CD4-positive, alpha-beta T cell treated with Interleukin-2 at 100 ng/mL for 4 hours (primary cell): ENCODE measurements at regions not wholly inside any gene's neighbourhood (a gene's known extent, or its start where the extent isn't known, plus 50 kb on each side); places are given as distances from the start of the nearest gene placed in this dataset.
"Not testable (repeated sequence)": the region's sequence is repeated elsewhere in the genome, so short reads cannot be mapped to it uniquely, and the experiment has no call there.

Experiments used
- DNase-seq: peaks from one replicate; pipeline ENCODE4 v3.0.0-alpha.2; 2020; ENCODE audit warnings: low spot score

DNA sequence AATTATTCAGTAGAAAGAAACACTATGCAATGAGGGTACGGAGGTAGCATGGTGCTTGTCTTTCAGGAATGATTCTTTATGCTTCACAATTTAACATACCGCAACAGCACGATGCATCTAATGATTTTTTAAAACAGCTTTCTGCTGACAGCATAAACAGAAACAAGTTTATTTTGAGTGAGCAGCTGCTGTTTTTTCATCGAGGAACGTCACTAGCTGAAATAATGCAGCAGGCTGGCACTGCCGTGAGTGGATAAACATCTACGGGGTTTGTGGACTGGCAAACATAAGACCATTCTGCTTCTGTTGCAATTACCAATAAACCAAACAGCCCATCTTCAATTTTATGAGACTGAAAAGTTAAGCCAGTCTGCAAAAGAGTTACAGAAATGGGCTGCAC lies 871.8 kb downstream of the RPS29 start:
- no peak for DNase-seq

DNA sequence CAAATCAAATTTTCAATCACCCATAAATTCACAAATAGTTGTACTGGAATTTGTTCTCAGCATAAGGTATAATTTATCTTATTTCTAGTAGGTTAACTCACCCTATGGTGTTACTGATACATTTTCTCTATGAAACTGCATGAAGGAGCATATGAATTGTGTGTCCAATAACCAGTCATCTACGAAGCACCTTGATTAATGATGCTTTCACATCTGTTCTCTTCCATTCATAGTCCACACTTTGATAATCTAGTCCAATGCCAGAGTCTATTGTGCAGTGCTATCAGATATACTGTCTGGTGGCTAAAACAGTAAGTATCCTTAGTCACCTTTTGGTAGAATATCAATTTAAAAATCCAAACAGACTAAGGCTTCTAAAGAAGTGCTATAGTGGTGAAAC lies 876.0 kb downstream of the RPS29 start:
- no peak for DNase-seq

DNA sequence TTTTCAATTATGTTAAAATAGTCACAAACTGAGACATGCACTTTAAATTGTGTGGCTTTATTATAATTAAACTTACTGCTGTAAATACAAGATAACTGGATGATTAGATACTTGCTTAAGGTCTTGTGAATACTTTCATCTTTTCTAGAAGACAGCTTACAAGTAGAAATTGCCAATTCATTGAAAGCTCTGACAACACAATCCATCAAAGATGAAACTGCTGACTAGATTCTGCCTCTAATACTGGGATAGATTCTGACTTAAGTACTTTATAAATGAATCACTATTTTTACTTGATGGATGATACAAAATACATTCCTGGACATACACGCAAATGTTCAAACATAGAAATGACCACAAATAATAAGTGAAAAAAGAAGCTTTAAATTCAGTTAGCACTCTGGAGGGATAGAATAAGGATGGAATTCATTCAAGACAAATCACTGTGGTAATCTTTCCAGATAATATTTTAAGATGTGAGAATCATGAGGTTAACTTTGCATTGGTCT lies 876.8 kb downstream of the RPS29 start:
- DNase-seq: no peak

DNA sequence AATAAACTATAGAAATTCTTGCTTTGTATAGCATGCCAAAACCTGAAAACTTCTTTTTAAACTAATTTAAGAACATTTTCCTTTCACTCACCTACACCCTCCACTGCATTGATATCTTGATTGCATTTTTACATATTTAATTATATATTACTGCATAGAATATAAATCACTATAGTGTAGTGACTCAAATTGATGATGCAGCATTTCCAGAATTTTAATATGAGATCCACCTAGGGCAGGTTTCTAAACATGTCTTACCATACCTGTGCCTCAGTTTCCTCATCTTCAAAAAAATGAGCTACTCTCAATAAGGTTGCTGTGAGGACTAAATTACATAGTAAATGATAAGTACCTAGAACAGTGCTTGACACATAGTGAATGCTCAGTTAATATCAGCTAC lies 881.5 kb downstream of the RPS29 start:
- DNase-seq: no peak

DNA sequence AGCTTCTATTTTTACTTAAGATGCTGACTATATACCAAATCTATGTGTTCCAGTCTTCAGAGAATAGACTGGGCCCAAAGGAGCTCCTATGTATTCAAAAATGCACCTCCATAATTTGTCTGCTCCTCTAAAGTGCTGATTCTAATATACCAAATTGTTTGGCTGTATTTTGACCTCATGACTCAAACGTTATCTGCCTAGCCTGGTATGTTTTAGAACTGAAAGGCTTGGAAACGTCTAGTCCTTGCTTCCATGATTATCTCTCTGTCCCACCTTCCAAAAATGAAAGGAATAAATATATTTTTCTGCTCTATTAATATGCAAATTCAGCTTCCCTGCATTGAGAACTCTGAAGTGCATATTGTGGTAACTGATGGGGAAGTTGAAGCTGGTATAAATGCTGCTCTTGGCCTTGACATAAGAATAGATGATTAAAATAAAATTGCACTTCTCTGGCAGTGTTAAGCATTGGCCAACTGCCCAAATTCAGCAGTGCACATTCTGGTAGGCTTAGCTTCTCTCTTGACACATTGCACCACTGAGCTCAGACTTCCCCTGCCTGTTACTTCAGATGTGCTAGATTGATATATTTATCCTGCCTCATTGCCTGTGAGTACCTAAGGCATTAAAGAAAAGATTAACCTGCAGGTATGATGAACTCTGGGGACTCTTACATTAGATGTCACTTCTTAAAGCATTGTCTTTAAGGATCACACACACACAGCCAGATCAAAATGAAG lies 882.3 kb downstream of the RPS29 start:
- no peak for DNase-seq

DNA sequence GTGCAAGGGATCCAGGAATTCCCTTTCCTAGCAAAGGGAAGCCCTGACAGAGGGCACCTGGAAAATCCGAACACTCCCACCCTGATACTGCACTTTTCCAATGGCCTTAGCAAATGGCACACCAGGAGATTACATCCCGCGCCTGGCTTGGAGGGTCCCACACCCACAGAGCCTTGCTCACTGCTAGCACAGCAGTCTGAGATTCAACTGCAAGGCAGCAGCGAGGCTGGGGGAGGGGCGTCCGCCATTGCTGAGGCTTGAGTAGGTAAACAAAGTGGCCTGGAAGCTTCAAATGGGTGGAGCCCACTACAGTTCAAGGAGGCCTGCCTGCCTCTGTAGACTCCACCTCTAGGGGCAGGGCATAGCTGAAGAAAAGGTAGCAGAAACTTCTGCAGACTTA lies 888.8 kb downstream of the RPS29 start:
- DNase-seq: not testable (repeated sequence)

DNA sequence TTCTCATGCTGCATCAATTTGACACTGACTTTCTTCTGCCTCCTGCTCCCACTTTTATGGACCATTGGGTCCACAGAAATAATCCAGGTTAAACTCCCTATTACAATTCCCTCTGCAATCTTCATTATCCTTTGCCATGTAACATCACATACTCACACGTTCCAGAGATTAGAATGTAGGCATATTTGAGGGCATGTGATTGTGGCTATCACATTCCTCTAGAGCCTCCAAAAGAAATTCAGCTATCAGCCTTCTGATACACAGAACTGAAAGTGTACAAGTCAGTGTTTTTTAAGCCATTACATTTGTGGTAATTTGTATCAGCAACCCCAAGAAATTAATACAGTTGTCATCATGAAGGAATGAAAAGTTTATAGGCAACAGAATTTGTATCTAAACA lies 892.4 kb downstream of the RPS29 start:
- DNase-seq: no peak

DNA sequence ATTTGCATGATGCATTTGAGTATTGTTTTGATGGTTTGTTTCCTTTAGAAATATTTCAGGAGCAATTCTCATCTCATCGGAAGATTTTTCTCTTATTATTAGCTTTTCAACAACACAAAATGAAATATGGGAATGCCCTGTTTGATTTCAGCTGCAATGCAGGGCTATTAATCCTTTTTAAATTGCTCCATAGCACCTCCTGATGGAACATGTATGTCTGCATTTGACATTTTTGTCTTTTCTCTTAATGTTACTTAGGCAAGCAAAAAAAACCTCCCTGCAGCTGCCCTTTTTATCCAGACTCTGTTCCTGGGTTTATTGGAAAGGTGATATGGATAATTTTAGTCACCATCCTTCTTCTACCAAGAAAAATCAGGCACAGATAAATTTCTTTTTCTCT lies 895.8 kb downstream of the RPS29 start:
- DNase-seq: no peak

DNA sequence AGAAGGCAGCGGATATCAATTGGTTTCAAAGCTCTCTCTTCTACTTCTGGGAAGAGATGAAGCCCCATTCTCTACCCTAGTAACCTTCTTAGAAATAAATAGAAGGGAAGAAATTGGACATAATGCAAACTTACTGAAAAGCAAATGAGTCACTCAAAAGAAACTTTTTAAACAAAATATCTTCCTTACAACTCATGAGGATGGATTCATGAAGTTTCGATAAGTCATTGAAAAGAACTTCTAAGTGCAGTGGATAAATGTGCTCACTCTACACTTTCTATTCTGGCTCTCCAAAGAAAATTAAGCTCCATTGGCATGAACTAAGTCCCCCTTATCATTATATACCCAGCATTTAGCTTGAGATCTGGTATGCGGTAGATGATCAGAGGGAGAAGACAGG lies 899.5 kb downstream of the RPS29 start:
- DNase-seq: no peak

DNA sequence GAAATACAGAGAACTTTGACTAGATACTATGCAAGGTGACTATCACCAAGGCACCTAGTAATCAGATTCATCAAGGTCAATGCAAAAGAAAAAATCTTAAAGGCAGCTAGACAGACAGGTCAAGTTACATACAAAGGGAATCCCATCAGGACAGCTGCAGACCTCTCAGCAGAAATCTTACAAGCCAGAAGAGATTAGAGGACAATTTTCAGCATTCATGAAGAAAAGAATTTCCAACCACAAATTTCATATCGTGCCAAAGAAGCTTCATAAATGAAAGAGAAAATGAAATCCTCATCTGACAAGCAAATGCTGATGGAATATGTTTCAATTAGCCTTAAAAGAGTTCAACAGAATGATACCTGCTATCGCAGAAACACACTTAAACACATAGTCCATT lies 913.7 kb downstream of the RPS29 start:
- no peak for DNase-seq

DNA sequence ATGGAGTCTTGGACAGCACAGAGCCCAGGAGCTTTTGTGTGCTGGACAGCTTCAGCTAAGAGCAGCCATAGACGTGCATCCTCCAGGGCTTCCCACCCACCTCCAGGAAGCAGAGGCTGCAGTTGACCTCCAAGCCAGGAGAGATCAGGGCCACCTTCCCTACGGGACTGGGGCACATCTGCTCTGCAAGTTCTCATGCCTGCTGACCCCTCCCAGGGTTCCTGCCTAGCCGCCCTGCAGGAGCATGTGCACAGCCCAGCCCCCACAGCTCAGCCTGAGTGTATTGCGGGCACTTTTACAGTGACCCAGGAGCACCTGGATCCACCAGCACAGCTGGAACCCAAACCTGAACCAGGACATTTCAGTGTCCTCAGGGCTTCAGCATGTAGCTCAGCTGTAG lies 915.2 kb downstream of the RPS29 start:
- DNase-seq: no peak

DNA sequence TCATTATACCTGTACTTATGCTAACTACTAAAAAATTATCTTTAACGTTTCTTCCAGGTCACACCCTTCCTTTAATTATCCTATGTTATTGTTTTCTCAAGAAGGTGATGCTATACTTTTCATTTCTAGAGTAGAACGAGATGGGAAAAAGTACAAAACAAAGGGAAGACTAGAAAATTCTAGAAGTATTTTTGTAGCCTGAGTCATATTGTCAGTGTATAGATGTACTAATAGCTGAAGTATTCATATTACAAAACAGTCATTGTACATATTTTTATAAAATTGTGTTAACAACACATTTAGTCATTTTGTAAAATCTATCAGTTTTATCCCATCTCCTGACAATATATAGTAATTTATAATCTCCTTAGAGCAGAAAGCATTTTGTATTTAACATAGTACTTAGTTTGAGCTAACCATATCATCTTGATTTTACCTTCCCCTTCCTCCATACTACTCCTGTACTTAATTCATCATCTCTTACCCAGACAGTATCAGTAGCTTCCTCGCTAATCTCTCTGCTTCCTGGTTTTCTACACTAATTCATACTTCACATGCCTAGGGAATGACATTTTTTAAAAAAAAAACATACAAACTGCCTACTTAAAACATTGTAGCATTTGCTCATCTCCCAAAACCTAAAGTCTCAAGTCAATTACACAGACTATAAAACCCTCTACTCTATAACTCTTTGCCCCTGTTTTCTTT lies 920.9 kb downstream of the RPS29 start:
- no peak for DNase-seq

DNA sequence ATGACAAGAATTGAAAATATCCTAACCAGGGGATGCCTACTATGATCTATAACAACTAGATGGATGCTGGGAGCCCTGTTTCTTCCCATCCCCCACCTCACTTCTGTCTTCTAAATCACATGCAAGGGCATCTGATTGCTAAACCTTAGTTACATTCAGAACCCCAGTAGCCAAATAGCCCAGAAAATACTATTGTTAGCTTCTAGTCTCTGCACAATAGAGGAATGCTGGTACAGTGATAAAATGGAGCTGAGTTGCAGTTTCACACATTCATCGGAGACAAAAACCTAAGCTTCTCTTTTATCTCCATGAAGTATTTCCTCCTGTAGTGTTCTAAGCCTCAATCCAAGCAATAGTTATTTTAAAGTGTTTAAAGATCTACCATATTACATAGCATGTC lies 942.9 kb downstream of the RPS29 start:
- no peak for DNase-seq

DNA sequence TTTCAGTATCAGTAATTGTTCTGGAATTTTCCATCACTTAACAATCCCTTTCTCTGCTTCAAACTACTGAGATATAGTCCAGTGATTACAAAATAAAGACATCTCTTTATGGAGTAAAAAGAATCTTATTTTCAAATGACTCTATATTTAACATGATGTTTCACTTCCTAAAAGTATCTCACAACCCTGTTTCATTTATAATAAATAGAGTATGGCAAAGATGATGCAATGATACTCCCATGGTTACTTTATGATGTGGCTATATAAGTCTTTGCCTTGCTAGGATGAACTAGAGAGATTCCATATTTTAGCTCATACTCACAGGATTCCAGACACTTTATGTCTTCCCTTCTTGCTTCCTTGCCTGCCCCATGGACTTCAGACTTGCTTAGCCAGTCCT lies 953.5 kb upstream of the MDGA2 start:
- DNase-seq: no peak

DNA sequence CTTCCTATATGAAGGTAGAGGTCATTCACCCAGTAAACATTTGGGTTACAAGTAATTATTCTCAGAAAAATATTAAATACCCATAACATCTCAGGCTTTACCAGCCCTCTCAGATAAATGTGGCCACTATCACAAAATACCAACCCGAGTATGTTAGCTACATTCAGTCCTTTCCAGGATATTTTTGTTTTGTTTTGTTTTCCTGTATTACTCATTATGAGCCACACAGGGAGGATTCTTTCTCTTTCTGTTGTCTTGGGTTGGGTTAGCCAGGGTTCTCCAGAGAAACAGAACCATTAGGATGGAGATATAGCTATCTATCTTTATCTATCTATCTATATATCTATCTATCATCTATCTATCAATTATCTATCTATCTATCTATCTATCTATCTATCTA lies 947.6 kb upstream of the MDGA2 start:
- DNase-seq: no peak

DNA sequence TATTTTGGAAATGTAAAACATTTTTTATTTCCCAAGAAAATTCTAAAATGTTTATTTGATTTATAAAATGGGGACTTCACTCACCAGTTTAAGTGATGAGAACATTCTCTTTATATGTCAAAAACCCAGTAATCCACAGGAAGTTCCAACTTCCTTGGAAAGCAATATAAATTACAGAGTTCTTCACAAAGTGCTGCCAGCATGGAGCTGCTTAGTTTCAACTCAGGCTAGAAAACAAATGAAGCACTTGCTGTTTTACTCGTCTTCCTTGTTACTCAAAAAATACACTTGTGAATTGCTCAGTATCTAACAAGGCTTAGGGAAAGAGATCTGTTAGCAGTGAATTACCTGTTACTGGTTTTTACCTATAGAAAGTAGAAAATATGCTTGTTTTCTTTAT lies 942.7 kb upstream of the MDGA2 start:
- DNase-seq: no peak

DNA sequence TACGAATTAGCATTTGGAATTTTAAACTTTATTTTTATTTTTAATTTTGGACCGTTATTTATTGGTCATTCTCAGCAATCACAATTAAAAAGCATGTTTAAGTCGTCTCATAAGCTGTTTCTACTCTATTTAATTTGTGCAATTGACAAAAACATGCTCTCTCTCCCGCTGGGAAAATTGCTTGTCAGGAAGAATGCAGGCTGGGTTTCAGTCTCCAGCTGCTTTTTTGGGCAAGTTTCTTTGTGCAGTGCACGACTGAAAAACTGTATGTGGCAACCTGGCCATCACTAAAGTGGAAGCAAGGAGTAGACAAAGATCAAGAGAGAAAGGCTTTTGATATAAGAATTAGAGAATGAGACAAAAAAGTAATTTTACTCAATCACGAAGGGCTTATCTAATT lies 941.5 kb upstream of the MDGA2 start:
- no peak for DNase-seq

DNA sequence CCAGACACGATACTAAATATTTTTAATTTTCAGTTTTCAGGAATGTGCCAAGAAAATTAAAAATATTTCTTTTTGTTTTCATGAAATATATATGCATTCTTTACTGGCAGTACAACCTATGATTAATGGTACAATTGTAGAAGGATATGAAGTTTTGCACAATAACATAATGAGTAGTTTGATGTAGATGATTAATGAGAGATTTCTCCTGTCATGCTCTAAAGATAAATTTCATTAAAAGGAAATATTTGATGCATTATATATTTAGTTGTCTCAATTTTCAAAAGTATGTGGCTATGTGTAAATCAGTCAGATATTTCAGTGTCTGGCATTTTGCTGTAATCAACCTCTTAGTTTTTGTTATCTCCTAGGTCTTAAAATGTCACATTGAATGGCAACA lies 940.2 kb upstream of the MDGA2 start:
- DNase-seq: no peak

DNA sequence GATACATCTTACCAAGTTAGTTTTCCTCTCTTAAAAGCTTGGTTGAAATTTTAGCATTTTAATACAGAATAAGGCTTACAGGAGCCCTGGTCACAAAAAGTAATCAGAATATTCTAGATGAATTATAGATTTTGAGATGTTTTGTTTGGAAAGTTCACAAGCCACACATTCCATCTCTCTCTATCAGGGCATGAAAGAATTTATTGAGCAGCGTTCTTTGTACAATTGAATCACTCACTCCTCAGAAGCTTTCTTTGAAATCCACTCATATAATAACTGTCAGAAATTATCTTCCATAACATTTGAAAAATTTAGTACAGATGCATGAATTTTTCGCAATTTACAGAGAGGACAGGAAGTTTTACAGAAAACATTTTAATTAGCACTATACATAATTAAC lies 938.6 kb upstream of the MDGA2 start:
- DNase-seq: no peak

DNA sequence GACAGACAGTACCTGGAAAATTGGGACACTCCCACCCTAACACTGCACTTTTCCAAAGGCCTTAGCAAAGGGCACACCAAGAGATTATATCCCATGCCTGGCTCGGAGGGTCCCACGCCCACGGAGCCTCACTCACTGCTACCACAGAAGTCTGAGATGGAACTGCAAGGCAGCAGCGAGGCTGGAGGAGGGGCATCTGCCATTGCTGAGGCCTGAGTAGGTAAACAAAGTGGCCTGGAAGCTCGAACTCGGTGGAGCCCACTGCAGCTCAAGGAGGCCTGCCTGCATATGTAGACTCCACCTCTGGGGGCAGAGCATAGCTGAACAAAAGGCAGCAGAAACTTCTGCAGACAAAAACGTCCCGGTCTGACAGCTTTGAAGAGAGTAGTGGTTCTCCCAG lies 931.6 kb upstream of the MDGA2 start:
- not testable (repeated sequence) for DNase-seq

DNA sequence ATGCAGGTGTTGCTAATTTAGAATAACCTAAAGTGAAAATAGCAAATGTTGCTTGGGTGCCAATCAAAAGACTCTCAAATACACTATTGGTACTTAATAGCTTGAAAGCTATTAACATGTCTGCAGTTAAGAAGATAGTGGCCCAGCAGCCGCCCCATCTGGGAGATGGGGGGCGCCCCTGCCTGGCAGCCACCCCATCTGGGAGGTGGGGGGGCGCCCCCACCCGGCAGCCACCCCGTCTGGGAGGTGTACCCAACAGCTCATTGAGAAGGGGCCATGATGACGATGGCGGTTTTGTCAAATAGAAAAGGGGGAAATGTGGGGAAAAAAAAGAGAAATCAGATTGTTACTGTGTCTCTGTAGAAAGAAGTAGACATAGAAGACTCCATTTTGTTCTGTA lies 923.1 kb upstream of the MDGA2 start:
- DNase-seq: no peak

DNA sequence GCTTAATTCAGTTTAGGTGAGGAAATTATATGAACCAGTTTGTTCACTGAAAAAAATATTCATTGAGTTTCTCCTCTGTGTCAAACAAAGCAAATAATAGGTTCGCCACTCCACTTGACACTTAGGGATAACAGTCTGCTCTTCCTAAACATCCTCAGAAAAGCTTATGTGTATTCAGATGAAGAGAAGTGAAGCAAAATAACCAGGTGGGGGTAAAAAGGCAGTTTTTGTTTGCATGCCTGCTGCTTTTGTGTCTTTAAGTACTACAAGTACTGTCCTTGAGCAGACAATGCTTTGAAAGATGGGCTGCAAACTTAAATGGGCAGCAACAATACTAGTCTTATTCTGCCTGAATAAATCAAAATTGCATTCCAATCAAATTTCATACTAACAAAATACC lies 910.7 kb upstream of the MDGA2 start:
- no peak for DNase-seq

DNA sequence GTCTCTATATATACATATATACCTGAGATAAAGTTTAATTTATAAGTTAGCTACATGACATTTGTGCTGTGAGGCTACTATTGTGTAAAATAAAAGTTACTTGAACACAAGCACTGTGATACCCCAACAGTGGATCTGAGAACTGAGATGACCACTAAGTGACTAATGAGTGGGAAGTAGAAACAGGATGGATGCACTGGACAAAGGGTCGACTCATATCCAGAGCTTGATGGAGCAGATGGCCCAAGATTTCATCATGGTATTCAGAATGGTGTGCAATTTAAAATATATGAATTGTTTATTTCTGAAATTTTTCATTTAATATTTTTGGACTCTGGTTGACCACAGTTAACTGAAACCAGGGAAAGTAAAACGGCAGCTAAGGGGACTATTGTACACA lies 908.6 kb upstream of the MDGA2 start:
- no peak for DNase-seq

DNA sequence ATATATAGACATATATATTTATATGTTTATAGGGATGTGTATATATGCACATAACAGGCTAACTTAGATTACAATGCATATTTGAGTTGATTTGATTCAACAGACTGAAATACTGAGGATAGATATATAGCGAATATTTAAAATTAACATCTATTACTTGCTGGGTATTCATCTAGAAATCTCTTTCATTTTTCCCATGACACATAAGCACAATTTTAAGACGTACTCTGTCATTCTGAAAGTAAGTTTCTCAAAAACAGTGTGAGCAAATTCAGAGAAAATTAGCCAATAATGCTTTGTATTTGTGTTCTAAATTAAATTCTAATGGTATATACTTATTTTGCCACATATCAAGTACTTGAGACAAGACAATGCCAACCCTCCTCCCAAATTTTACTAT lies 907.5 kb upstream of the MDGA2 start:
- DNase-seq: no peak
